Ectodermal cell (in vitro differentiated cells): ENCODE measurements at regions not wholly inside any gene's neighbourhood (a gene's known extent, or its start where the extent isn't known, plus 50 kb on each side); places are given as distances from the start of the nearest gene placed in this dataset.
"Not testable (repeated sequence)": the region's sequence is repeated elsewhere in the genome, so short reads cannot be mapped to it uniquely, and the experiment has no call there.

Source experiments
- H3K27ac ChIP-seq: 2 replicates; pipeline ENCODE4 v1.7.0; 2013; ENCODE audit warnings: mild to moderate bottlenecking, low read depth, low read length; ENCODE audit not compliant: insufficient read depth, poor library complexity, severe bottlenecking
- H3K27me3 ChIP-seq: 2 replicates; pipeline ENCODE4 v1.7.0; 2013; ENCODE audit warnings: mild to moderate bottlenecking, low read length; ENCODE audit not compliant: insufficient read depth, control insufficient read depth, poor library complexity, severe bottlenecking
- H3K36me3 ChIP-seq: one replicate; pipeline ENCODE4 v1.7.0; 2013; ENCODE audit warnings: low read length; ENCODE audit not compliant: control insufficient read depth, insufficient read depth
- H3K4me1 ChIP-seq: one replicate; pipeline ENCODE4 v1.7.0; 2013; ENCODE audit warnings: low read length; ENCODE audit not compliant: control insufficient read depth, insufficient read depth
- H3K4me3 ChIP-seq: 2 replicates; pipeline ENCODE4 v1.7.0; 2013; ENCODE audit warnings: low read depth, low read length, control low read depth; ENCODE audit not compliant: insufficient read depth
- H3K9me3 ChIP-seq: 2 replicates; pipeline ENCODE4 v1.7.0; 2013; ENCODE audit warnings: mild to moderate bottlenecking, low read length, moderate library complexity; ENCODE audit not compliant: control insufficient read depth
- WGBS, 2 experiments: methylation state at CpG; one replicate each; pipeline ENCODE4 v1.1.7; 2013; ENCODE audit warnings: missing lambda C conversion rate in 2 of 2; 5-methylcytosine and 5-hydroxymethylcytosine counted together

DNA sequence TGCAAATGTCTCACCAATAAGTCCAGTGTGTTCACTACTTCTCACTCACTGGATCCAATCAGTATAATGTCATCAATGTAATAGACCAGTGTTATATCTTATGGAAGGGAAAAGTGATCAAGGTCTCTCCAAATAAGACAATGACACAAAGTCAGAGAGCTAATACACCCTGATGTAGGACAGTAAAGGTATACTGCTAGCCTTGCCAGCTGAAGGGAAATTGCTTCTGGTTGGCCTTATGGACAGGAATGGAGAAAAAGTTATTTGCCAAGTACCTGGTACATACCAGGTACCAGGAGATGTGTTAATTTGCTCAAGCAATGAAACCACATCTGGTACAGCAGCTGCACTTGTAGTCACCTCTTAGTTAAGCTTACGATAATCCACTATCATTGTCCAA lies 141.0 kb downstream of the LTN1 start:
- H3K4me1 ChIP-seq: no peaks in the 10 kb centered on the region
- no peak overlapping the region for H3K4me3 ChIP-seq
- H3K27me3 ChIP-seq: no peaks in the 10 kb centered on the region
- no peak overlapping the region for H3K27ac ChIP-seq
- no peaks in the 10 kb centered on the region for H3K9me3 ChIP-seq
- 97 to 100% methylated on average over 1 of the region's 1 CpG for WGBS, 2 experiments
- H3K36me3 ChIP-seq: no peaks in the 10 kb centered on the region

GRCh38 chr21:28839237-28839636 lies 153.4 kb downstream of the LTN1 start:
- WGBS, 2 experiments: 92 to 94% methylated on average over 1 of the region's 1 CpG
- not testable (repeated sequence) for H3K27ac ChIP-seq, H3K27me3 ChIP-seq, H3K36me3 ChIP-seq, H3K4me3 ChIP-seq, H3K9me3 ChIP-seq, H3K4me1 ChIP-seq

- H3K4me3 ChIP-seq, H3K27ac ChIP-seq, H3K9me3 ChIP-seq, H3K4me1 ChIP-seq, H3K27me3 ChIP-seq, H3K36me3 ChIP-seq: not testable (repeated sequence)
- 75 to 89% methylated on average over 1 of the region's 1 CpG for WGBS, 2 experiments
Measured at GRCh38 chr21:28837426-28837825, 155.3 kb downstream of the LTN1 start.

DNA sequence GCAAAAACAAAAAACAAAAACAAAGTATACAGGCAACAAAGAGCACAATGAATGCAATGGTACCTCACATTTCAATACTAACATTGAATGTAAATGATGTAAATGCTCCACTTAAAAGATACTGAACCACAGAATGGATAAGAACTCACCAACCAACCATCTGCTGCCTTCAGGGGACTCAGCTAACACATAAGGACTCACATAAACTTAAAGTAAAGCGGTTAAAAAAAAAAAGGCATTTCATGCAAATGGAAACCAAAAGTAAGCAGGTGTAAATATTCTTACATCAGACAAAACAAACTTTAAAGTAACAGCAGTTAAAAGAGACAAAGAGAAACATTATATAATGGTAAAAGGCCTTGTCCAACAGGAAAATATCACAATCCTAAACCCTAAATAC lies 156.1 kb downstream of the LTN1 start:
- H3K4me1 ChIP-seq, H3K4me3 ChIP-seq, H3K27me3 ChIP-seq, H3K9me3 ChIP-seq, H3K27ac ChIP-seq, H3K36me3 ChIP-seq: not testable (repeated sequence)
- 94% methylated on average over 1 of the region's 1 CpG; no CpG with 5 or more reads in 1 of the 2 experiments for WGBS, 2 experiments

GRCh38 chr21:28834335-28835238 lies 158.1 kb downstream of the LTN1 start:
- 90% methylated on average over 4 to 6 of the region's 6 CpGs for WGBS, 2 experiments
- no peak overlapping the region for H3K4me3 ChIP-seq
- H3K27ac ChIP-seq: no peak overlapping the region

DNA sequence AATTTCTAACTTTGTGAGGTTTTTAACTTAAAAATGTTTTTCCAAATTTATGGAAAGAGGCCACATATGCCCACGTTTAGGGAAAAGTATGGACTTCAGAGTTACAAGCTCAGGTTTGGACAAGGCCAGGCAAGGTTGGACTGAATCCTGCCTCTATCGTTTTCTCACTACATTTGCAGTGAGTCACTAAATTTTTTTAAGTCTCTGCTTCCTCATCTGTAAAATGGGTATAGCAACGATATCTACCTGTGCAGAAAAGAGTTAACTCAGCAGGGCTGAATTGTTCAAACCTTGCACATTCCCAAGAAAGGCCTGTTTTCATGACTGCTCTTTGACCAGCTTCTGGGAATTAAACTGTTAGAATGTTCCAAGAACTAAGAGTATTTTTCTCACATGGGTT lies 159.1 kb downstream of the LTN1 start:
- H3K36me3 ChIP-seq: no peaks in the 10 kb centered on the region
- H3K4me1 ChIP-seq: no peaks in the 10 kb centered on the region
- H3K4me3 ChIP-seq: no peak overlapping the region
- H3K27me3 ChIP-seq: no peaks in the 10 kb centered on the region
- no peaks in the 10 kb centered on the region for H3K9me3 ChIP-seq
- H3K27ac ChIP-seq: no peak overlapping the region
- 95 to 96% methylated on average over 3 of the region's 3 CpGs for WGBS, 2 experiments

More at GRCh38 chr21:28834335-28835238, 158.1 kb downstream of the LTN1 start:
- no peaks in the 10 kb centered on the region for H3K9me3 ChIP-seq
- H3K36me3 ChIP-seq: no peaks in the 10 kb centered on the region
- no peaks in the 10 kb centered on the region for H3K4me1 ChIP-seq
- no peaks in the 10 kb centered on the region for H3K27me3 ChIP-seq

- Histone ChIP-seq H3K9me3 (no peaks in the 10 kb centered on the region), H3K27me3 (no peaks in the 10 kb centered on the region), H3K36me3 (no peaks in the 10 kb centered on the region), H3K4me3 (no peak overlapping the region), H3K4me1 (no peaks in the 10 kb centered on the region), H3K27ac (no peak overlapping the region)
- WGBS, 2 experiments: 93 to 100% methylated on average over 1 of the region's 1 CpG
Measured at GRCh38 chr21:28833182-28833581, 159.5 kb downstream of the LTN1 start.

DNA sequence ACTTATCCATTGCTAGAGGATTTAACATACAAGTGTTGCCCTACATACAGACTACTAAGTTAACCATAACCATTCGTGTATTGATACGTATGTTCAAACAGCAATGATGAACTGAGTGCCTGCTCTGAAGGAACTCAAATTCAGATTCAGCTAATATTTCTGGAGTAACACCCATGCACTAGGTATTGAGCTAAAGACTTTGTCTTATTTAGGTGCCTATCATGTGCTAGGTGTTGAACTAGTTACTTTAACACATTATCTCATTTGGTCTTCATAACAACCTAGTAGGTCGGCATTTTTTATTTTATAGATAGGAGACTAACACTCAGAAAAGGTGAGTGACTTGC lies 160.0 kb downstream of the LTN1 start:
- Histone ChIP-seq H3K9me3 (no peaks in the 10 kb centered on the region), H3K36me3 (no peaks in the 10 kb centered on the region), H3K27ac (no peak overlapping the region), H3K4me1 (no peaks in the 10 kb centered on the region), H3K4me3 (no peak overlapping the region), H3K27me3 (no peaks in the 10 kb centered on the region)
- 95% methylated on average over 2 to 3 of the region's 3 CpGs for WGBS, 2 experiments

DNA sequence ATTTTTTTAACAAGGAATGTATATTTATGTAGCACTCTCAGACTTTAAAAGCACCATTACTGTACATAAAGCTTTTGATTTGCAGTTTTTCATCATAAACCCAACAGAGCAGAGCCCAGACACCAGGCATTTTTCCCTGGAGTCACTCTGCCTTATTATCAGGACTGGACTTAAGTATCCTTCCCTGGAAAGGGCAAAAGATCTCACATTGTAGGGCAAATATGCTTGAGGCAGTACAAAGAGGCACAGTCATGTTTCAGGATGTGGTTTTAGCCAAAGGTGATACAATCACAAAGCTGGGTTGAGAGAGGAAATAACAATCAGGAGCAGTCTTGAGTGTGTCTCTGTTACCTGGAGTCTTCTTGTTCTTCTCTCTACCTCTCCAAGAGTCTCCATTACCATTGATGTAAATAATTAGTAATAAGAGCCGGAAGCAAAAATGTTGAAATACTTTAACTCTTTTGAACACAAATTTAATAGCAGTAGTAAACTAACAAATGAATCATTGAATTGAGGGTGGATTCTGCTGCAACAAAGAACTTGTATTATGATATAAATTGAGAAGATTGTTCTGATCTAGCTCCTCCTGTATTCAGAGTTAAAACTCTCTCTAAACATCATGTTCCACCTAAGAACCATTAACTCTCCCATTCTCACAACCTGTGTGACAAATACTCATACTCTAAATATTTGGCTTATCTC lies 160.5 kb downstream of the LTN1 start:
- no peak overlapping the region for H3K4me3 ChIP-seq
- H3K9me3 ChIP-seq: no peaks in the 10 kb centered on the region
- H3K27me3 ChIP-seq: no peaks in the 10 kb centered on the region
- no peaks in the 10 kb centered on the region for H3K4me1 ChIP-seq
- no peak overlapping the region for H3K27ac ChIP-seq
- no peaks in the 10 kb centered on the region for H3K36me3 ChIP-seq
- no CpG with 5 or more reads among the region's 1 CpG for WGBS, 2 experiments

DNA sequence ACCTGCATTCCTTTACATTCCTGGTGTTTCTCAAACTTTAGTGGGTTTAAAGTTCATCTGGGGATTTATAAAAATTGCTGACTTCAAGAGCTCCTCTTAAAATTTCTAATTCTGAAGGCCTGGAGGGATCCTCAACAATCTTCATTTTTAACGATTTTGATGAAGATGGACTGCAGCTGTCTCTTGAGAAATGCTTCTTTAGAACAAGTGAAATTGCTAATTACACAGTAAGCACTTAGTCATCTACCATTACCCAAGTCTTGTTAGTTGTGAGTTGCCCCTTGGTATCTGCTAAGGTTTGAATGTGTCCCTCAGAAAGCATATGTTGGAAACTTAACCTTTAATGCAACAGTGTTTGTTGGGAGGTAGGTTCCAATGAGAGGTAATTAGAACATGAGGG lies 163.7 kb downstream of the LTN1 start:
- H3K4me3 ChIP-seq: no peak overlapping the region
- no peaks in the 10 kb centered on the region for H3K9me3 ChIP-seq
- H3K27ac ChIP-seq: no peak overlapping the region
- H3K4me1 ChIP-seq: no peaks in the 10 kb centered on the region
- no peaks in the 10 kb centered on the region for H3K27me3 ChIP-seq
- 91 to 100% methylated on average over 1 of the region's 1 CpG for WGBS, 2 experiments
- H3K36me3 ChIP-seq: no peaks in the 10 kb centered on the region
